Hepatocyte (in vitro differentiated cells): ENCODE measurements at regions not wholly inside any gene's neighbourhood (a gene's known extent, or its start where the extent isn't known, plus 50 kb on each side); places are given as distances from the start of the nearest gene placed in this dataset.

Experiments used
- DNase-seq: peaks from one replicate; pipeline ENCODE4 v3.0.0-alpha.2; 2016; ENCODE audit warnings: low spot score
- H2AFZ ChIP-seq: fragments of 200-600 bp; sonication (generic); 2 replicates; pipeline ENCODE4 v1.6.0; 2016; ENCODE audit warnings: antibody characterized with exemption, mild to moderate bottlenecking
- H3K27ac ChIP-seq: fragments of 200-600 bp; sonication (generic); 2 replicates; pipeline ENCODE4 v1.5.1; 2016; ENCODE audit warnings: mild to moderate bottlenecking
- H3K27me3 ChIP-seq: fragments of 200-600 bp; sonication (generic); 2 replicates; pipeline ENCODE4 v1.6.1; 2016
- H3K36me3 ChIP-seq: fragments of 200-600 bp; sonication (generic); replicated peaks from 2 replicates; pipeline ENCODE4 v1.5.1; 2016; ENCODE audit warnings: low read depth; ENCODE audit not compliant: insufficient read depth
- H3K4me1 ChIP-seq: fragments of 200-600 bp; sonication (generic); 2 replicates; pipeline ENCODE4 v1.5.1; 2016; ENCODE audit warnings: mild to moderate bottlenecking, moderate library complexity; ENCODE audit not compliant: insufficient read depth
- H3K4me2 ChIP-seq: fragments of 200-600 bp; sonication (generic); 2 replicates; pipeline ENCODE4 v1.6.0; 2016
- H3K4me3 ChIP-seq: fragments of 200-600 bp; sonication (generic); 2 replicates; pipeline ENCODE4 v1.5.1; 2016; ENCODE audit warnings: mild to moderate bottlenecking
- H3K79me2 ChIP-seq: fragments of 200-600 bp; sonication (generic); 2 replicates; pipeline ENCODE4 v1.6.0; 2017; ENCODE audit warnings: mild to moderate bottlenecking
- H3K9me2 ChIP-seq: fragments of 200-600 bp; sonication (generic); replicated peaks from 2 replicates; pipeline ENCODE4 v1.6.0; 2017; ENCODE audit warnings: mild to moderate bottlenecking; ENCODE audit not compliant: insufficient read depth
- H3K9me3 ChIP-seq: fragments of 200-600 bp; sonication (generic); 2 replicates; pipeline ENCODE4 v1.5.1; 2016; ENCODE audit warnings: low read depth, mild to moderate bottlenecking
- H4K20me1 ChIP-seq: fragments of 200-600 bp; sonication (generic); 2 replicates; pipeline ENCODE4 v1.6.0; 2016; ENCODE audit warnings: mild to moderate bottlenecking; ENCODE audit not compliant: insufficient read depth, poor library complexity, severe bottlenecking
- CTCF ChIP-seq: fragments of 200-600 bp; sonication (generic); IDR thresholded peaks from 2 replicates; pipeline ENCODE4 v1.5.1; 2016; ENCODE audit warnings: antibody characterized with exemption, mild to moderate bottlenecking; ENCODE audit not compliant: poor library complexity
- EZH2 ChIP-seq: fragments of 200-600 bp; sonication (generic); IDR thresholded peaks from 2 replicates; pipeline ENCODE4 v1.6.1; 2016; ENCODE audit warnings: antibody characterized with exemption, mild to moderate bottlenecking, borderline replicate concordance
- EZH2phosphoT487 ChIP-seq: fragments of 200-600 bp; sonication (generic); IDR thresholded peaks from one replicate; pipeline ENCODE4 v1.6.1; 2018; ENCODE audit warnings: antibody characterized with exemption, mild to moderate bottlenecking, low read depth, moderate library complexity; ENCODE audit not compliant: unreplicated experiment, severe bottlenecking
- WGBS: methylation state at CpG from one replicate; pipeline ENCODE4 v1.1.6; 2016; ENCODE audit warnings: low lambda C conversion rate; ENCODE audit errors: missing lambda C conversion rate; 5-methylcytosine and 5-hydroxymethylcytosine counted together

DNA sequence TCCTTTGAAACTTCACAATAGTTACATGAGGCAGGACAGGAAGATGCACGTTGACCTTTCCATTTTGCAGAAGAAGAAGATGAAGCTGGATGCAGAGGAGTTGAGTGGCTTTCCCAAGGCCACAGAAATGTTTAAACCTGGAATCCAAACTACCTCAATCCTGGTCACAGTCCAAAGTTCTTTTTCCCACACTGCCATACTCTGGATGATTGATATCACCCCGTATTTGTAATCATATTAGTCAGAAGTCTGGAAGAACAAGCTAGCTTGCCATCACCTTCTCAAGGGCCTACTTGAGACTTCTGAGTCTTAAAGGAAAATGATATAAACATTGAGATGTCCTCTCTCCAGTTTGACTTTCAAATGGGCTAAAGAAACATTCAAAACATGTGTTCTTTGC, 190.1 kb downstream of the LNPK start:
- Histone ChIP-seq H3K27me3 (no peaks in the 10 kb centered on the region), H3K36me3 (no peaks in the 10 kb centered on the region), H3K4me2 (no peak overlapping the region), H3K9me2 (no peaks in the 10 kb centered on the region), H3K79me2 (no peaks in the 10 kb centered on the region), H3K4me1 (peaks cover 5% of the 10 kb centered on the region), H3K27ac (no peak overlapping the region), H2AFZ (no peak overlapping the region), H3K4me3 (no peak overlapping the region), H3K9me3 (peaks cover 10% of the 10 kb centered on the region), H4K20me1 (no peaks in the 10 kb centered on the region)
- TF ChIP-seq EZH2 (no peak), CTCF (no peak), EZH2phosphoT487 (no peak)
- no peak for DNase-seq
- WGBS = 70% methylated on average over 2 of the region's 2 CpGs

DNA sequence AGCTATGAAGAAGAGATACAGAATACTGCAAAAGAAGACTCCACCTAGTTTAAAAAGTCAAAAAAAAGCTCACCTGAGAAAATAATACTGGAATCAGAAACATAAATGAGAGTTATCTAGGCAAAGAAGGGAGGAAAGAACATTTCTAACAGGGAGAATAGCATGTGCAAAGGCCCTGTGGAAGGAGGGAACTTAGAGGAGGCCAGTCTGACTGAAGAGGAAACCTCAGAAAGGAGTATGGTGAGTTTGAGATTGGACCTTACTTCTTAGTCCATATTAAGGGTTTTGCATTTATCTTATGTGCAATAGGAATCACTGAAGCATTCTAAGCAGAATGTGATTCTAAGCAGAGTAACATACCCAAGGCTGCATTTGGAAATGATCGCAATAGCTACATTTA, 193.2 kb downstream of the LNPK start:
- Histone ChIP-seq H4K20me1 (no peaks in the 10 kb centered on the region), H3K9me3 (no peaks in the 10 kb centered on the region), H3K4me3 (no peak overlapping the region), H3K79me2 (no peaks in the 10 kb centered on the region), H3K4me1 (peaks cover 18% of the 10 kb centered on the region), H3K27ac (no peak overlapping the region), H3K9me2 (no peaks in the 10 kb centered on the region), H3K36me3 (no peaks in the 10 kb centered on the region), H3K4me2 (no peak overlapping the region), H3K27me3 (no peaks in the 10 kb centered on the region), H2AFZ (no peak overlapping the region)
- TF ChIP-seq EZH2phosphoT487 = no peak
- DNase-seq = no peak
- WGBS = 100% methylated on average over 1 of the region's 1 CpG

DNA sequence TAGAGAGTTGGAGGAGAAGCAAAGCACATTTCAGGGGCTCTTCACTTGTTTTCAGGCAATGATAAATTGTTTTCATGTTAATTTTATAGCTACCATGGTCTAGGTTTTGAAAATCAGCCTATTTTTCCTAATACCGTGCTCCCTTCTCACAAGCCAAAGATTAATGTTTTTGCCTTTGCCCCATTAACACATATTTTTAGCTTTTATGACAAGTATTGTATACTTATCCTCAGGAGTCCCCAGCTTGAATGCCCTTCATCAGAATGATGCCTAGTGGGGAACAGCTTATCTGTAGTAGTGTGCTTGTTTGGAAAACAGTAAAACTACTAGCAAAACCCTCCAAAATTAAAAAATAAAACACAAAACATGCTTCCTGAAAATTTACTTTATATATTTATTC, 194.0 kb downstream of the LNPK start:
- Histone ChIP-seq H3K79me2 (no peaks in the 10 kb centered on the region), H3K9me3 (no peaks in the 10 kb centered on the region), H3K4me1 (peaks cover 18% of the 10 kb centered on the region), H3K27me3 (no peaks in the 10 kb centered on the region), H3K27ac (peak overlapping the region; percentile 64), H3K9me2 (no peaks in the 10 kb centered on the region), H3K36me3 (no peaks in the 10 kb centered on the region), H4K20me1 (no peaks in the 10 kb centered on the region), H2AFZ (no peak overlapping the region), H3K4me2 (no peak overlapping the region), H3K4me3 (no peak overlapping the region)
- 31% methylated on average over 1 of the region's 1 CpG for WGBS
- no peak for TF ChIP-seq EZH2
- TF ChIP-seq EZH2phosphoT487 = no peak
- TF ChIP-seq CTCF = no peak
- no peak for DNase-seq

DNA sequence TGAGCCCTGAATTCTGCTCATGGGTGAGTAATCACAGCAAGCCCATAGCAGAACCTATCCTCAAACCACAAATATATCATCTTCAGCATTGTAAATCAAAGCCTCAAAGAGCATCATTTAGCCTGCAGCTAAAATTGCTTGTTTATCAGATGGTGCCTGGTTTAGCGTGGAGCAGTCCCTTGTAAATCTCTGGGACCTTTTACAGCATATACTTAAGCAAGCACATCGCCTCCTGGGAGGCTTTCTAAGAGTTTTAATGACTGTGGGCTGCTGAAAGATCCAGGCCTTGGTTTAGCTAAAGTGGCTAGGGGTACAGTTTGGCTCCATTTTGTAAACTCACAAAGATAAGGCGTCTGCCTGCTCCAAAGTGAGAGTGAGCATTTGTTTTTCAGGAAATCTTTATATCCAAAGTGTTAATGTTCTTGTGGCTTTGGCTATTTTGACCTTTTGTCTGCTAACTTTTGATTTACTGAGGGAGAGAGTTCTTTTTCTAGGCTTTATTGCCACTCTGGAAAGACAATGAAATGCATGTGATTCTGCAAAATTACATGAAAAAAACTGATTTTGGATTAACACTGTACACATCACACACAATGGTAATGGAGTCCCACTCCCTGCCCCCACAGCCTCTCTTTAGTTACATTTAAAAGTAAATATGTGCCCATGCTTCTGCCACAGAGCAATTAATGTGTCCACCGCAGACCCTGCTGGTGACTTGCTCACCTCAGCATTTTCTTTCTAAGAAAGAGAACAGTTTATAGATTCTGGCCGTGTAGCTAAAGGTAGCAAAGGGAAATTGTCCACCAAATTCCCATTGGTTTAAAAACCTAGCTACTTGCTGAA, 194.8 kb downstream of the LNPK start:
- Histone ChIP-seq H3K4me2 (peak overlapping the region; percentile 13), H4K20me1 (no peaks in the 10 kb centered on the region), H3K36me3 (no peaks in the 10 kb centered on the region), H3K9me2 (no peaks in the 10 kb centered on the region), H3K27me3 (no peaks in the 10 kb centered on the region), H3K4me3 (no peak overlapping the region), H2AFZ (no peak overlapping the region), H3K79me2 (no peaks in the 10 kb centered on the region), H3K4me1 (peaks cover 18% of the 10 kb centered on the region), H3K9me3 (no peaks in the 10 kb centered on the region), H3K27ac (peak overlapping the region; percentile 83)
- peak; percentile 58 for DNase-seq
- no peak for TF ChIP-seq EZH2phosphoT487
- TF ChIP-seq EZH2 = no peak
- no peak for TF ChIP-seq CTCF
- WGBS = 25% methylated on average over 5 of the region's 5 CpGs
